ENCODE measurements at regions not wholly inside any gene's neighbourhood (a gene's known extent, or its start where the extent isn't known, plus 50 kb on each side); places are given as distances from the start of the nearest gene placed in this dataset.
"Not testable (repeated sequence)": the region's sequence is repeated elsewhere in the genome, so short reads cannot be mapped to it uniquely, and the experiment has no call there.

- DNase-seq (ENCODE audit: low read depth in 1 of 2, low spot score in 1 of 2), result no peak
Observed at GRCh38 chr5:117667105-117667504, 1092.5 kb upstream of the SEMA6A start.

GRCh38 chr5:117665121-117665520, 1090.5 kb upstream of the SEMA6A start:
- DNase-seq (ENCODE audit: low read depth in 1 of 2, low spot score in 1 of 2), result no peak

GRCh38 chr5:117662361-117662760, 1087.7 kb upstream of the SEMA6A start:
- no peak for DNase-seq (ENCODE audit: low read depth in 1 of 2, low spot score in 1 of 2)

- no peak for DNase-seq (ENCODE audit: low read depth in 1 of 2, low spot score in 1 of 2)
Observed at GRCh38 chr5:117657541-117657940, 1082.9 kb upstream of the SEMA6A start.

GRCh38 chr5:117652958-117653280, 1078.3 kb upstream of the SEMA6A start:
- no peak for DNase-seq (ENCODE audit: low read depth in 1 of 2, low spot score in 1 of 2)

- no peak for DNase-seq (ENCODE audit: low read depth in 1 of 2, low spot score in 1 of 2)
Observed at GRCh38 chr5:117652036-117652957, 1077.7 kb upstream of the SEMA6A start.

GRCh38 chr5:117649821-117650220, 1075.2 kb upstream of the SEMA6A start:
- DNase-seq (ENCODE audit: low read depth in 1 of 2, low spot score in 1 of 2), result no peak

GRCh38 chr5:117645400-117645799, 1070.8 kb upstream of the SEMA6A start:
- no peak for DNase-seq (ENCODE audit: low read depth in 1 of 2, low spot score in 1 of 2)

- DNase-seq (ENCODE audit: low read depth in 1 of 2, low spot score in 1 of 2), result no peak
Observed at GRCh38 chr5:117638581-117638980, 1064.0 kb upstream of the SEMA6A start.

- no peak for DNase-seq (ENCODE audit: low read depth in 1 of 2, low spot score in 1 of 2)
Observed at GRCh38 chr5:117633093-117633492, 1058.5 kb upstream of the SEMA6A start.

GRCh38 chr5:117624201-117624600, 1049.6 kb upstream of the SEMA6A start:
- DNase-seq (ENCODE audit: low read depth in 1 of 2, low spot score in 1 of 2), result no peak

GRCh38 chr5:117623042-117623805, 1048.6 kb upstream of the SEMA6A start:
- DNase-seq (ENCODE audit: low read depth in 1 of 2, low spot score in 1 of 2), result no peak

- DNase-seq (ENCODE audit: low read depth in 1 of 2, low spot score in 1 of 2), result no peak
Observed at GRCh38 chr5:117621921-117622320, 1047.3 kb upstream of the SEMA6A start.

- no peak for DNase-seq (ENCODE audit: low read depth in 1 of 2, low spot score in 1 of 2)
Observed at GRCh38 chr5:117615226-117615625, 1040.6 kb upstream of the SEMA6A start.

- no peak for DNase-seq (ENCODE audit: low read depth in 1 of 2, low spot score in 1 of 2)
Observed at GRCh38 chr5:117614408-117614807, 1039.8 kb upstream of the SEMA6A start.

GRCh38 chr5:117604845-117605244, 1030.2 kb upstream of the SEMA6A start:
- no peak for DNase-seq (ENCODE audit: low read depth in 1 of 2, low spot score in 1 of 2)

- not testable (repeated sequence) for DNase-seq (ENCODE audit: low read depth in 1 of 2, low spot score in 1 of 2)
Observed at GRCh38 chr5:117599811-117600210, 1025.2 kb upstream of the SEMA6A start.

- DNase-seq (ENCODE audit: low read depth in 1 of 2, low spot score in 1 of 2), result no peak
Observed at GRCh38 chr5:117594166-117594565, 1019.5 kb upstream of the SEMA6A start.

- no peak for DNase-seq (ENCODE audit: low read depth in 1 of 2, low spot score in 1 of 2)
Observed at GRCh38 chr5:117590944-117591343, 1016.3 kb upstream of the SEMA6A start.

- DNase-seq (ENCODE audit: low read depth in 1 of 2, low spot score in 1 of 2), result no peak
Observed at GRCh38 chr5:117588611-117589010, 1014.0 kb upstream of the SEMA6A start.

GRCh38 chr5:117587111-117587510, 1012.5 kb upstream of the SEMA6A start:
- DNase-seq (ENCODE audit: low read depth in 1 of 2, low spot score in 1 of 2), result no peak

- no peak for DNase-seq (ENCODE audit: low read depth in 1 of 2, low spot score in 1 of 2)
Observed at GRCh38 chr5:117568622-117569021, 994.0 kb upstream of the SEMA6A start.
